ENCODE measurements at regions not wholly inside any gene's neighbourhood (a gene's known extent, or its start where the extent isn't known, plus 50 kb on each side); places are given as distances from the start of the nearest gene placed in this dataset.

GRCh38 chr13:107650081-107650701, 565.1 kb downstream of the LIG4 start:
- peak in 5 of 6 experiments; percentile 27 to 45 (median 36) for TF ChIP-seq CTCF (IDR thresholded peaks at IDR 0.05)
- TF ChIP-seq POLR2A (IDR thresholded peaks at IDR 0.05) = no peak
- no peak for DNase-seq
- no peaks in the 10 kb centered on the region for H3K4me1 ChIP-seq
- WGBS, 2 donors = 18 to 29% methylated on average over 12 to 15 of the region's 15 CpGs
- H3K9me3 ChIP-seq = no peaks in the 10 kb centered on the region
- H3K27ac ChIP-seq = no peak overlapping the region
- no peaks in the 10 kb centered on the region for H3K27me3 ChIP-seq
- intact Hi-C loops (cut with DNase I) = no loop called here
- no peak overlapping the region for H3K4me3 ChIP-seq
- no peaks in the 10 kb centered on the region for H3K36me3 ChIP-seq

GRCh38 chr13:107649079-107649478, 566.3 kb downstream of the LIG4 start:
- no peaks in the 10 kb centered on the region for H3K36me3 ChIP-seq
- TF ChIP-seq CTCF (IDR thresholded peaks at IDR 0.05) = no peak
- no peak for TF ChIP-seq POLR2A (IDR thresholded peaks at IDR 0.05)
- H3K27ac ChIP-seq = no peak overlapping the region
- no peaks in the 10 kb centered on the region for H3K27me3 ChIP-seq
- H3K4me3 ChIP-seq = no peak overlapping the region
- intact Hi-C loops (cut with DNase I) = no loop called here
- DNase-seq = no peak
- no peaks in the 10 kb centered on the region for H3K4me1 ChIP-seq
- H3K9me3 ChIP-seq = no peaks in the 10 kb centered on the region

- no peaks in the 10 kb centered on the region for H3K36me3 ChIP-seq
- TF ChIP-seq CTCF (IDR thresholded peaks at IDR 0.05) (no peak), POLR2A (IDR thresholded peaks at IDR 0.05) (no peak)
- H3K9me3 ChIP-seq = no peaks in the 10 kb centered on the region
- no peaks in the 10 kb centered on the region for H3K27me3 ChIP-seq
- no peak overlapping the region for H3K27ac ChIP-seq
- no peak overlapping the region for H3K4me3 ChIP-seq
- intact Hi-C loops (cut with DNase I) = no loop called here
- no peaks in the 10 kb centered on the region for H3K4me1 ChIP-seq
- no peak for DNase-seq
- 44 to 48% methylated on average over 4 of the region's 4 CpGs for WGBS, 2 donors
Measured at GRCh38 chr13:107644136-107644535, 571.2 kb downstream of the LIG4 start.

GRCh38 chr13:107643615-107644014, 571.7 kb downstream of the LIG4 start:
- no peak for TF ChIP-seq POLR2A (IDR thresholded peaks at IDR 0.05)
- TF ChIP-seq CTCF (IDR thresholded peaks at IDR 0.05) = no peak
- no peaks in the 10 kb centered on the region for H3K36me3 ChIP-seq
- H3K4me3 ChIP-seq = no peak overlapping the region
- no peaks in the 10 kb centered on the region for H3K9me3 ChIP-seq
- H3K4me1 ChIP-seq = no peaks in the 10 kb centered on the region
- H3K27me3 ChIP-seq = no peaks in the 10 kb centered on the region
- H3K27ac ChIP-seq = no peak overlapping the region
- WGBS, 2 donors = 77 to 80% methylated on average over 1 of the region's 1 CpG
- no peak for DNase-seq
- intact Hi-C loops (cut with DNase I) = no loop called here

- TF ChIP-seq POLR2A (IDR thresholded peaks at IDR 0.05) (no peak), CTCF (IDR thresholded peaks at IDR 0.05) (no peak)
- no peaks in the 10 kb centered on the region for H3K27me3 ChIP-seq
- no peak overlapping the region for H3K27ac ChIP-seq
- WGBS, 2 donors = 74 to 84% methylated on average over 4 to 5 of the region's 5 CpGs
- H3K9me3 ChIP-seq = no peaks in the 10 kb centered on the region
- intact Hi-C loops (cut with DNase I) = no loop called here
- H3K36me3 ChIP-seq = no peaks in the 10 kb centered on the region
- DNase-seq = no peak
- H3K4me3 ChIP-seq = no peak overlapping the region
- no peaks in the 10 kb centered on the region for H3K4me1 ChIP-seq
Measured at GRCh38 chr13:107642831-107643230, 572.5 kb downstream of the LIG4 start.
